Left renal cortex interstitium (tissue), 4 donors: ENCODE measurements at regions not wholly inside any gene's neighbourhood (a gene's known extent, or its start where the extent isn't known, plus 50 kb on each side); places are given as distances from the start of the nearest gene placed in this dataset.

ENCODE experiments used
- DNase-seq, 4 donors: peaks; one replicate each; pipeline ENCODE4 v3.0.0-alpha.2; 2013; ENCODE audit warnings: low read depth in 4 of 4, low spot score in 2 of 4, missing footprints in 1 of 4

GRCh38 chr4:152117933-152118507, 357.2 kb upstream of the GATB start:
- no peak for DNase-seq

- no peak for DNase-seq
Measured at GRCh38 chr4:152117520-152117919, 356.7 kb upstream of the GATB start.

DNA sequence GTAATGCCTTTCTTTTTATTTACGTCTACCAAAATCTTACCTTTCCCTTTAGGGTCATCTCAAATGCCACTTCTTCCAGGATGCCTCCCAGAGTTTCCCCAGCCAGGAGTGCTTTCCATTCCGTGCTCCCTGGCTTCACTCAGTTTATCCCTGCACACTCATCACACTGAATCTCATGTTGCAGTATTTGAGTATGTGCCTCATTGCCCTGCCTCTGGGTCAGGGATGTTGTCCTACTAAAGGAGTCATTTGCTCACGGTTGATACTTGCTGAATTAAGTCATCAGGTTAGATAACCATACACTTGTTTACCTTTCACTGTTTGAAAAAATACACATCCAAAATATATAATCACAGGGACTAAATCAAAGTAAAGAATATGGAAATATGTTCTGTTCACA, 356.2 kb upstream of the GATB start:
- no peak for DNase-seq

DNA sequence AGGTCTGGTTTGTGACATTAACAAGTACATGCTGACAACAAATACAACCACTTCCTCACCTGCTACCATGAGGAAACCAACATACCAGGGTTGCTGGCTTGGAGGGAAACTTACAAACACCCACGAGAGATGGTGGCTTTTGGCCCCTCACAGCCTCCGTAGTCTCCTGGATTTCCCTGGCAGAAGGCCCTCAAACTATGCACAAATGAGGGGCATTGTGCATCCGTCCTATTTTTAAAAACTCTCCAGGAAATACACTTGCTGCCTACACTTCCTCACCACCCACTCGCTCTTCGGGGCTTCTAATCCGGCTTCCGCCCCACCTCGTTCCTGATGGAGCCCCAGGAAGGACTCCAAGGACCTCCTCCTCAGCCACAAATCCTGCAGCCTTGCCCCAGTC, 355.0 kb upstream of the GATB start:
- DNase-seq, result no peak

- no peak for DNase-seq
Measured at GRCh38 chr4:152115118-152115517, 354.3 kb upstream of the GATB start.

- DNase-seq, result no peak
Measured at GRCh38 chr4:152114562-152114961, 353.8 kb upstream of the GATB start.

DNA sequence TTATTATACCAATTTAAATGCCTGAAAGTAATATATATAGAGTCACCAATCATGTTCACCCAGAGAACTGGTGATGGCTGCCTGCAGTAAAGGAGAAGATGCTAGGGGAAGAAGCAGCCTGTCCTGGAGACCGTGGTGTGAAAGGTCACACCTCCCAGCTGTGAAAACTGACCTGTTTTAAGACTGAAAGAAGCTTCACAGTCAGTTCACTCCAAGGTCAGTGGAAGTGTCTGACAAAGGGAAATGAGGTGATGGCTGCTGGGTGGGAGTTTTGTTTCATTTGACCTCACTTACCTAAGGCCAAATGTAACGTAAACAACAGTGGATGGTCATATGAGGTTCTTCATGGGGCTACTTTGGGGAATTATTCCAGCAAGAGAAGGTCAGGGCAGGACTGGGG, 352.1 kb upstream of the GATB start:
- no peak for DNase-seq

DNA sequence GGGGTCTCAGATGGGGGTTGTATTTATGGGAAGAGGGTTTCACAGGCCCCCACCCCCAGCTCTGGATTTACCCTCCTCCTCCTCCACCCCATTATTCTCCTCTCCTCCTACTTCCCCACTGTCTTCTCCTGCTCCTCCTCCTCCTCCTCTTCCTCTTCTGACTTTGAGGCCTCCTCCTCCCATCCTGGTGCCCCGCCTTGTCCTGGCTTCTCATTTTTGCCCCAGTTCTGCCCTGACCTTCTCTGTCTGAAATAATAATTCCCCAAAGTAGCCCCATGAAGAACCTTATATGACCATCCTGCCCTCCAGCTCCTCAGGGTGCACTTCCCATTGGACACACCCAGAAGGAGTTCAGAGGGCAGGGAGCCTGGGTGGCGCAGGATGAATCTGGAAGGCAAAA, 351.4 kb upstream of the GATB start:
- no peak for DNase-seq

DNA sequence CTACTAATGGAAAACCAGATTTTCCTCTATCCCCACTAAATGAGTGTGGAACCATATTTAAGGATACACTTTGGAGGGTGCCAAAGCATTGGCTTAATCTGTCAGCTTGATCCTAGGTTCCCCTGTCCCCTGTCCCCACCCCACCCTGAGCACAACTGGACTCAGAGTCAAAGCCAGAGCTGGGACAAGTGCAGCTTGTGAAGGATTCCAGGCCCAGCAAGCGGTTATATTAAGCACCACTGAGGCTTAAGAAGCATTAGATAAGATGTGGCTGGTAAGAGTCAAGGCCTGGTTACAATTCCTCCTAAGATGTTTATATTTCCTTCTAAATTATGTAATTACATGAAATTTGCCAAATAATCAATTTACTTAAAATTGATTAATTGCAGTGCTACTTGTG, 350.0 kb upstream of the GATB start:
- DNase-seq, result no peak

- DNase-seq, result no peak
Measured at GRCh38 chr4:152109531-152110509, 349.0 kb upstream of the GATB start.

- DNase-seq, result no peak
Measured at GRCh38 chr4:152107736-152108500, 347.1 kb upstream of the GATB start.

- no peak for DNase-seq
Measured at GRCh38 chr4:152106781-152107321, 346.0 kb upstream of the GATB start.

- no peak for DNase-seq
Measured at GRCh38 chr4:152106113-152106763, 345.4 kb upstream of the GATB start.

DNA sequence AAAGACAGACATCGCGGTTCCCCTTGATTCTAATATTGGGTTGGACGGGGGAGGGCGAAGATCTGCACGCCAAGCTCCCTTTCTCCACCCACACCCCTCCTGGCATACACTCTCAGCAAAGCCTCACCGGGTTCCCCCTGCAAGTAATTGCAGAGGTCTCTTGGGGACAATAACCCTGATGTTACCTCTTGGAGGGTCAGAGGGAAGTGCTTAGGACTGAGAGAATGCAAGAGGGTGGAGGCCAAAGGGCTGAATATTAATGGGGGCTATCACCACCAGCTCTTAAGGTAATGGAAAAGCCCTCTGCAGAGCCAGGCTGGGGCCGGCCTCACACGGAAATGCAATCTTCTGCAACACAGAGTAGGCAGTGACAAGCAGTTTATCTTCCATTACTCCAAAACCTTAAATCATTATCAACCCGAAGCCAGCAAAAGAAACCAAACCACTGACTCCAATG, 344.1 kb upstream of the GATB start:
- no peak for DNase-seq

GRCh38 chr4:152104356-152104755, 343.5 kb upstream of the GATB start:
- no peak for DNase-seq

DNA sequence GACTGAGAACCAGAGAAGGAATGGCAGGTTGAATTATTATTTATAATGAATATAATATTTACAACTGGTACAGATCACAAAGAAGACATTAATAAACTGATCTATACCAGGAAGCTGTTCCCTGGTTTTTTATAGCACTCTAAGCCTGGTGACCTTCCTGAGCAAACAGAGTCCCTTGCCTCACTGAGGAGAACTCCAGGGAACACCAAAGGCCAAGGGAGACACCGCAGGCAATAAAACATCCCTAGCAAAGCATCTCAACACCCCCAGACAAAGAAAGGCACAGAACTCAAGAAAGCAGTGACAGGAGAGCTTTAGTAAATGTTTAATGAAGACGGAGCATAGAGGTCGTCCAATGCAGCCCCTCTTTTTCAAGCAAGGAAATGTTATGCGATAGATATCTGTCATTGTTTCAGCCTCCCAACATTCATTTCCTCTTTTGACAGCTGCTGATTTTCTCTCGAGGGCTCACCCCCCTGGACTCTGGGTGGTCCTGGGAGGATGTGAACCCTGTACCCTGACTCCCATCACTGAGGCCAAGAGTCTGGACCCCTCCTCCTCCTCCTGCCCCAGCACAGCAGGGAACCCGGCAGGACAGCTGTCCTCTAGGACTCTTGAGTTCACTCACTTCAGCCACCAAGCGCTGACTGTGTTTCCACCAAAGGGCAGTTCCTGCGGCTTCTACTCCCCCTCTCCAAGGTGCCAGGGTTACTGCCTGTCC, 342.5 kb upstream of the GATB start:
- DNase-seq, result no peak

- no peak for DNase-seq
Measured at GRCh38 chr4:152102436-152103000, 341.7 kb upstream of the GATB start.

DNA sequence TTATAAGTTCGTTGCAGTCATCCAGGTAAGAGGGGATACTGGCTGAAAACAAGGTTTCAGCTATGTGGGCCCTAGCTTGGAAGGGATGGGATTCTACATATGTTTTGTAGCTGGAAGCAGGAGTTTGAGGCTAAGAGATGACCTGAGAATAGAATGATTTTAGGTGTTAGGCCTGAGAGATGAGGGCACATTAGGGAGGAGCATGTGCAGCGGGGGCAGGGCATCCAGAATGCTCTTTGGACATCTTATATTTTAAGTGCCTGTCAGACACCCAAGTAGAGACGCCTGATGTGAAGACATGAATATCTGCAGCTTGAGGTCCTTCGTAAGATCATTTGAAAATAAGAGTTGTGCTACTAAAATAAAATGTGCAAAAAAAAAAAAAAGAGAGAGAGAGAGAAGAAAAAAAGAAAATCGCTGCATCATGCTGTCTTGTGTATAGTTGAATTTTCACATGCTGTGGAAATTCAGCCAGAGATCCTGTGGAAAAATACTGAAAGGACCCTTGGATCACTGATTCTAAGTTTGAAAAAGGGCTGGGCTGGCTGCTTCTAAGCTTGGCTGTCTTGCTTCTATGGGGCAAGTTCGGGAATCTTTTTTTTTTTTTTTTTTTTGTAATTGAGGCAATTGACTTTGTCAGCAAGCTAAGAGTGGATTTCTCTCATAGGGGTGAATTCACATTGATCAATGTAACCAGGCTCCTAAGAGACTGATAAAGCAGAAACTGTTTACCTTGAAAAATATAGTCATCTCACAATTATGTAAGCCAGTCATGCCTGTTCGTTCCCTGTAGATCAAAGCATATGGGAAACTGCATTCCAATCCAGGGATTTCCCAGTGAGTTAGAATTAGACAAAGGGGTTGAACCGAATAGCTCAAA, 341.0 kb upstream of the GATB start:
- no peak for DNase-seq
